Body of pancreas (tissue), 4 donors: ENCODE measurements at regions not wholly inside any gene's neighbourhood (a gene's known extent, or its start where the extent isn't known, plus 50 kb on each side); places are given as distances from the start of the nearest gene placed in this dataset.

Experiments used
- CTCF ChIP-seq, 7 experiments: fragments of 450-650 bp in 4 of 7; fragments of 200-600 bp in 3 of 7; sonication (generic) in 3 of 7; IDR thresholded peaks; one replicate each; pipeline ENCODE4 v1.5.1; 2016 to 2019; ENCODE audit warnings: antibody characterized with exemption in 7 of 7
- POLR2A ChIP-seq, 3 donors: fragments of 450-650 bp; IDR thresholded peaks; one replicate each; pipeline ENCODE4 v1.6.1; 2016; ENCODE audit warnings: antibody characterized with exemption in 3 of 3, mild to moderate bottlenecking in 2 of 3

- TF ChIP-seq CTCF (IDR thresholded peaks at IDR 0.05) (no peak), POLR2A (IDR thresholded peaks at IDR 0.05) (no peak)
Measured at GRCh38 chr11:38952698-38953097, 2354.7 kb upstream of the RAG2 start.
